NAMALWA (cell line): ENCODE measurements at regions not wholly inside any gene's neighbourhood (a gene's known extent, or its start where the extent isn't known, plus 50 kb on each side); places are given as distances from the start of the nearest gene placed in this dataset.
A peak's percentile ranks its signal among the peaks of the same experiment; 100 is the strongest.

ENCODE experiments used
- DNase-seq: peaks from one replicate; pipeline ENCODE4 v3.0.0-alpha.2; 2015; ENCODE audit warnings: low spot score

- DNase-seq: no peak
These were observed 86.1 kb upstream of the VAV3 start for GRCh38 chr1:108050911-108051629.

- no peak for DNase-seq
These were observed 85.2 kb upstream of the VAV3 start for GRCh38 chr1:108050158-108050557.

- DNase-seq: peak; percentile 31
These were observed 84.3 kb upstream of the VAV3 start for GRCh38 chr1:108049178-108049819.

GRCh38 chr1:108048301-108049177, 83.6 kb upstream of the VAV3 start:
- DNase-seq: no peak

GRCh38 chr1:108047085-108047484, 82.1 kb upstream of the VAV3 start:
- DNase-seq: no peak

GRCh38 chr1:108046026-108046425, 81.0 kb upstream of the VAV3 start:
- DNase-seq: no peak

- DNase-seq: no peak
These were observed 80.5 kb upstream of the VAV3 start for GRCh38 chr1:108045460-108045859.

GRCh38 chr1:108044318-108044717, 79.3 kb upstream of the VAV3 start:
- DNase-seq: no peak

GRCh38 chr1:108043707-108044106, 78.7 kb upstream of the VAV3 start:
- DNase-seq: no peak

GRCh38 chr1:108042610-108043009, 77.6 kb upstream of the VAV3 start:
- DNase-seq: no peak

GRCh38 chr1:108041360-108042142, 76.6 kb upstream of the VAV3 start:
- no peak for DNase-seq

- DNase-seq: no peak
These were observed 73.8 kb upstream of the VAV3 start for GRCh38 chr1:108038653-108039236.

GRCh38 chr1:108036796-108037562, 72.0 kb upstream of the VAV3 start:
- DNase-seq: no peak

GRCh38 chr1:108034396-108034795, 69.4 kb upstream of the VAV3 start:
- no peak for DNase-seq

GRCh38 chr1:108033550-108033951, 68.6 kb upstream of the VAV3 start:
- DNase-seq: no peak

GRCh38 chr1:108028841-108029388, 63.9 kb upstream of the VAV3 start:
- DNase-seq: no peak

GRCh38 chr1:108027389-108027788, 62.4 kb upstream of the VAV3 start:
- DNase-seq: no peak

- DNase-seq: no peak
These were observed 52.7 kb upstream of the VAV3 start for GRCh38 chr1:108017698-108018097.

- DNase-seq: peak; percentile 4
These were observed 51.5 kb upstream of the VAV3 start for GRCh38 chr1:108016451-108016920.
